Activated CD4-positive, alpha-beta T cell treated with anti-CD3 and anti-CD28 coated beads for 36 hours (primary cell): ENCODE measurements at regions not wholly inside any gene's neighbourhood (a gene's known extent, or its start where the extent isn't known, plus 50 kb on each side); places are given as distances from the start of the nearest gene placed in this dataset.

ENCODE experiments used
- ATAC-seq: fragments of 200-7000 bp; cut with Tn5 transposase; one replicate; pipeline ENCODE4 v1.10.0; 2021; ENCODE audit warnings: mild to moderate bottlenecking, moderate library complexity
- CTCF ChIA-PET: fragments of 350-600 bp; sonication (Branson Sonifier 250); formaldehyde crosslinking; loops from one replicate; lab custom pipeline; 2021; ENCODE audit warnings: antibody characterized with exemption; lab: Charles Lee
- POLR2A ChIA-PET: fragments of 350-600 bp; sonication (Branson Sonifier 250); formaldehyde crosslinking; loops from one replicate; lab custom pipeline; 2021; ENCODE audit warnings: antibody characterized with exemption, inconsistent platforms; lab: Charles Lee
- DNase-seq: peaks from one replicate; pipeline ENCODE4 v3.0.0-alpha.2; 2020
- H3K27ac Mint-ChIP-seq: one replicate; pipeline ENCODE4 v1.8.0; 2021; ENCODE audit warnings: mixed read lengths
- H3K27me3 Mint-ChIP-seq: one replicate; pipeline ENCODE4 v1.8.0; 2021; ENCODE audit warnings: mixed read lengths
- H3K36me3 Mint-ChIP-seq: one replicate; pipeline ENCODE4 v1.8.0; 2021; ENCODE audit warnings: low read depth, mixed read lengths
- H3K4me1 Mint-ChIP-seq: one replicate; pipeline ENCODE4 v1.8.0; 2021; ENCODE audit warnings: mixed read lengths
- H3K4me3 Mint-ChIP-seq: one replicate; pipeline ENCODE4 v1.8.0; 2021; ENCODE audit warnings: mild to moderate bottlenecking, moderate library complexity, mixed read lengths
- H3K9me3 Mint-ChIP-seq: one replicate; pipeline ENCODE4 v1.8.0; 2021; ENCODE audit warnings: low read depth, mixed read lengths
- intact Hi-C, 2 experiments: fragments of 100-400 bp; cut with DNase I in 1 of 2; cut with micrococcal nuclease in 1 of 2; formaldehyde crosslinking; loops; one replicate each; pipeline versions ENCODE4 v1.14.2 to v1.15.1; 2022 to 2024; cut with DNase I, micrococcal nuclease

GRCh38 chr15:31265871-31266711 lies 60.5 kb upstream of the KLF13 start:
- no peaks in the 10 kb centered on the region for H3K9me3 Mint-ChIP-seq
- DNase-seq (peak; percentile 78), ATAC-seq (peak; percentile 75)
- peaks cover 78% of the 10 kb centered on the region for H3K4me1 Mint-ChIP-seq
- intact Hi-C loops = loop anchor here in 1 of 2 experiments (1.0 to 2.0 kb wide), 2 partner anchors 60 to 81 kb away; partner anchors contain the start of gene KLF13
- no peaks in the 10 kb centered on the region for H3K36me3 Mint-ChIP-seq
- H3K27me3 Mint-ChIP-seq = peaks cover 2% of the 10 kb centered on the region
- peak overlapping the region; percentile 11 for H3K4me3 Mint-ChIP-seq
- ChIA-PET CTCF (interaction anchor here (0.7 to 1.7 kb wide), 4 partner anchors 14 to 133 kb away, joined by 3 to 4 read pairs (median 4); no protein-coding TSS in a partner anchor), POLR2A (interaction anchor here (0.7 kb wide), 1 partner anchor 55 kb away, joined by 3 read pairs; no protein-coding TSS in a partner anchor)
- H3K27ac Mint-ChIP-seq = peak overlapping the region; percentile 77

GRCh38 chr15:31266712-31267111 lies 59.9 kb upstream of the KLF13 start:
- ATAC-seq (peak; percentile 9), DNase-seq (no peak)
- Mint-ChIP-seq H3K9me3 (no peaks in the 10 kb centered on the region), H3K4me1 (peaks cover 77% of the 10 kb centered on the region), H3K36me3 (no peaks in the 10 kb centered on the region), H3K27ac (peak overlapping the region; percentile 56), H3K4me3 (no peak overlapping the region), H3K27me3 (peaks cover 2% of the 10 kb centered on the region)
- intact Hi-C loops = loop anchor here in 1 of 2 experiments (1.0 to 2.0 kb wide), 2 partner anchors 60 to 80 kb away; partner anchors contain the start of gene KLF13
- CTCF ChIA-PET = interaction anchor here (0.7 to 1.7 kb wide), 4 partner anchors 13 to 133 kb away, joined by 3 to 4 read pairs (median 3); no protein-coding TSS in a partner anchor
- POLR2A ChIA-PET = interaction anchor here (0.7 kb wide), 1 partner anchor 54 kb away, joined by 3 read pairs; no protein-coding TSS in a partner anchor

- intact Hi-C loops = loop anchor here in 1 of 2 experiments (2.0 kb wide), 1 partner anchor 79 kb away; no protein-coding TSS in a partner anchor
- Mint-ChIP-seq H3K4me3 (no peak overlapping the region), H3K27me3 (peaks cover under 1% of the 10 kb centered on the region), H3K4me1 (peaks cover 72% of the 10 kb centered on the region), H3K9me3 (no peaks in the 10 kb centered on the region), H3K27ac (no peak overlapping the region), H3K36me3 (no peaks in the 10 kb centered on the region)
- CTCF ChIA-PET = interaction anchor here (0.9 to 1.7 kb wide), 2 partner anchors 12 to 53 kb away, joined by 3 read pairs; no protein-coding TSS in a partner anchor
- POLR2A ChIA-PET = interaction anchor here (0.6 to 0.7 kb wide), 2 partner anchors 53 to 59 kb away, joined by 3 read pairs; partner anchors contain the start of gene KLF13
- DNase-seq = no peak
- ATAC-seq = no peak
These were observed 59.2 kb upstream of the KLF13 start for GRCh38 chr15:31267161-31268107.

- POLR2A ChIA-PET = interaction anchor here (0.6 kb wide), 2 partner anchors 59 to 70 kb away, joined by 3 to 4 read pairs; partner anchors contain the start of gene KLF13
- intact Hi-C loops = no loop called here
- ATAC-seq (no peak), DNase-seq (no peak)
- Mint-ChIP-seq H3K27me3 (no peaks in the 10 kb centered on the region), H3K9me3 (no peaks in the 10 kb centered on the region), H3K4me3 (no peak overlapping the region), H3K36me3 (no peaks in the 10 kb centered on the region), H3K27ac (no peak overlapping the region), H3K4me1 (peaks cover 66% of the 10 kb centered on the region)
- CTCF ChIA-PET = interaction anchor here (1.1 to 1.7 kb wide), 3 partner anchors 12 to 59 kb away, joined by 3 read pairs; no protein-coding TSS in a partner anchor
These were observed 58.5 kb upstream of the KLF13 start for GRCh38 chr15:31268108-31268501.

GRCh38 chr15:31268911-31269784 lies 57.5 kb upstream of the KLF13 start:
- intact Hi-C loops = no loop called here
- no peak for ATAC-seq
- H3K27me3 Mint-ChIP-seq = no peaks in the 10 kb centered on the region
- peaks cover 55% of the 10 kb centered on the region for H3K4me1 Mint-ChIP-seq
- H3K4me3 Mint-ChIP-seq = no peak overlapping the region
- H3K27ac Mint-ChIP-seq = no peak overlapping the region
- POLR2A ChIA-PET = no interaction called here
- no peaks in the 10 kb centered on the region for H3K36me3 Mint-ChIP-seq
- DNase-seq = no peak
- CTCF ChIA-PET = interaction anchor here (0.6 to 1.5 kb wide), 3 partner anchors 10 to 60 kb away, joined by 3 read pairs; no protein-coding TSS in a partner anchor
- H3K9me3 Mint-ChIP-seq = no peaks in the 10 kb centered on the region

- Mint-ChIP-seq H3K27me3 (no peaks in the 10 kb centered on the region), H3K4me1 (peaks cover 54% of the 10 kb centered on the region)
These were observed 56.6 kb upstream of the KLF13 start for GRCh38 chr15:31269816-31270575.

GRCh38 chr15:31270767-31271166 lies 55.9 kb upstream of the KLF13 start:
- Mint-ChIP-seq H3K27ac (no peak overlapping the region), H3K9me3 (no peaks in the 10 kb centered on the region), H3K4me3 (no peak overlapping the region), H3K4me1 (peaks cover 46% of the 10 kb centered on the region), H3K27me3 (no peaks in the 10 kb centered on the region), H3K36me3 (no peaks in the 10 kb centered on the region)
- POLR2A ChIA-PET = interaction anchor here (0.6 to 1.0 kb wide), 2 partner anchors 74 to 127 kb away, joined by 3 to 4 read pairs; no protein-coding TSS in a partner anchor
- ATAC-seq (no peak), DNase-seq (no peak)
- CTCF ChIA-PET = interaction anchor here (0.7 kb wide), 1 partner anchor 617 kb away, joined by 3 read pairs; no protein-coding TSS in a partner anchor
- intact Hi-C loops = no loop called here

More at GRCh38 chr15:31269816-31270575, 56.6 kb upstream of the KLF13 start:
- Mint-ChIP-seq H3K9me3 (no peaks in the 10 kb centered on the region), H3K27ac (no peak overlapping the region), H3K36me3 (no peaks in the 10 kb centered on the region), H3K4me3 (no peak overlapping the region)
- DNase-seq = no peak
- CTCF ChIA-PET = interaction anchor here (0.6 to 1.5 kb wide), 2 partner anchors 11 to 61 kb away, joined by 3 read pairs; no protein-coding TSS in a partner anchor
- POLR2A ChIA-PET = interaction anchor here (0.6 to 1.0 kb wide), 3 partner anchors 34 to 126 kb away, joined by 3 to 4 read pairs (median 3); no protein-coding TSS in a partner anchor
- ATAC-seq = no peak
- intact Hi-C loops = no loop called here

- H3K36me3 Mint-ChIP-seq = no peaks in the 10 kb centered on the region
- POLR2A ChIA-PET = interaction anchor here (1.0 kb wide), 1 partner anchor 74 kb away, joined by 3 read pairs; no protein-coding TSS in a partner anchor
- no peaks in the 10 kb centered on the region for H3K27me3 Mint-ChIP-seq
- H3K4me3 Mint-ChIP-seq = no peak overlapping the region
- CTCF ChIA-PET = interaction anchor here (0.7 kb wide), 1 partner anchor 617 kb away, joined by 3 read pairs; no protein-coding TSS in a partner anchor
- no peaks in the 10 kb centered on the region for H3K9me3 Mint-ChIP-seq
- intact Hi-C loops = no loop called here
- ATAC-seq (no peak), DNase-seq (no peak)
- H3K27ac Mint-ChIP-seq = no peak overlapping the region
- peaks cover 42% of the 10 kb centered on the region for H3K4me1 Mint-ChIP-seq
These were observed 55.4 kb upstream of the KLF13 start for GRCh38 chr15:31271224-31271635.
